ENCODE measurements at regions not wholly inside any gene's neighbourhood (a gene's known extent, or its start where the extent isn't known, plus 50 kb on each side); places are given as distances from the start of the nearest gene placed in this dataset.

GRCh38 chr20:39946931-39947330, 742.1 kb downstream of the MAFB start:
- no peak for DNase-seq (ENCODE audit: extremely low read depth, low read depth, low spot score)

- DNase-seq (ENCODE audit: extremely low read depth, low read depth, low spot score), result no peak
Measured at GRCh38 chr20:39946053-39946810, 742.8 kb downstream of the MAFB start.

- no peak for DNase-seq (ENCODE audit: extremely low read depth, low read depth, low spot score)
Measured at GRCh38 chr20:39944861-39945260, 744.2 kb downstream of the MAFB start.

GRCh38 chr20:39943336-39943735, 745.7 kb downstream of the MAFB start:
- DNase-seq (ENCODE audit: extremely low read depth, low read depth, low spot score), result no peak

- no peak for DNase-seq (ENCODE audit: extremely low read depth, low read depth, low spot score)
Measured at GRCh38 chr20:39941245-39941644, 747.8 kb downstream of the MAFB start.

- no peak for DNase-seq (ENCODE audit: extremely low read depth, low read depth, low spot score)
Measured at GRCh38 chr20:39939241-39939865, 749.7 kb downstream of the MAFB start.

- DNase-seq (ENCODE audit: extremely low read depth, low read depth, low spot score), result no peak
Measured at GRCh38 chr20:39936401-39936800, 752.6 kb downstream of the MAFB start.

GRCh38 chr20:39935901-39936300, 753.1 kb downstream of the MAFB start:
- DNase-seq (ENCODE audit: extremely low read depth, low read depth, low spot score), result no peak

GRCh38 chr20:39916236-39916765, 772.7 kb downstream of the MAFB start:
- no peak for DNase-seq (ENCODE audit: extremely low read depth, low read depth, low spot score)

GRCh38 chr20:39913274-39913673, 775.8 kb downstream of the MAFB start:
- no peak for DNase-seq (ENCODE audit: extremely low read depth, low read depth, low spot score)

GRCh38 chr20:39911497-39911896, 777.5 kb downstream of the MAFB start:
- no peak for DNase-seq (ENCODE audit: extremely low read depth, low read depth, low spot score)

GRCh38 chr20:39910536-39910935, 778.5 kb downstream of the MAFB start:
- DNase-seq (ENCODE audit: extremely low read depth, low read depth, low spot score), result no peak

- DNase-seq (ENCODE audit: extremely low read depth, low read depth, low spot score), result no peak
Measured at GRCh38 chr20:39909447-39909846, 779.6 kb downstream of the MAFB start.

- DNase-seq (ENCODE audit: extremely low read depth, low read depth, low spot score), result no peak
Measured at GRCh38 chr20:39904476-39905112, 784.4 kb downstream of the MAFB start.

- DNase-seq (ENCODE audit: extremely low read depth, low read depth, low spot score), result no peak
Measured at GRCh38 chr20:39903806-39904465, 785.1 kb downstream of the MAFB start.

GRCh38 chr20:39899881-39900280, 789.2 kb downstream of the MAFB start:
- no peak for DNase-seq (ENCODE audit: extremely low read depth, low read depth, low spot score)

- no peak for DNase-seq (ENCODE audit: extremely low read depth, low read depth, low spot score)
Measured at GRCh38 chr20:39898467-39898852, 790.6 kb downstream of the MAFB start.

- no peak for DNase-seq (ENCODE audit: extremely low read depth, low read depth, low spot score)
Measured at GRCh38 chr20:39897781-39898466, 791.1 kb downstream of the MAFB start.

GRCh38 chr20:39897058-39897457, 792.0 kb downstream of the MAFB start:
- no peak for DNase-seq (ENCODE audit: extremely low read depth, low read depth, low spot score)

GRCh38 chr20:39894067-39894466, 795.0 kb downstream of the MAFB start:
- DNase-seq (ENCODE audit: extremely low read depth, low read depth, low spot score), result no peak
